BE2C (cell line): ENCODE measurements at regions not wholly inside any gene's neighbourhood (a gene's known extent, or its start where the extent isn't known, plus 50 kb on each side); places are given as distances from the start of the nearest gene placed in this dataset.

Experiments used
- DNase-seq: peaks from one replicate; pipeline ENCODE4 v3.0.0-alpha.2; 2020
- H3K27me3 ChIP-seq: fragments of 250-450 bp; sonication (Bioruptor Pico); 2 replicates; pipeline ENCODE4 v1.5.1; 2020; ENCODE audit warnings: mild to moderate bottlenecking
- H3K36me3 ChIP-seq: fragments of 250-450 bp; sonication (Bioruptor Pico); 2 replicates; pipeline ENCODE4 v1.5.1; 2020; ENCODE audit warnings: mild to moderate bottlenecking
- H3K4me1 ChIP-seq: fragments of 250-450 bp; sonication (Bioruptor Pico); 2 replicates; pipeline ENCODE4 v1.5.1; 2020
- H3K4me3 ChIP-seq: 2 replicates; pipeline ENCODE4 v1.5.1; 2011; ENCODE audit warnings: low read depth, low read length
- H3K9me3 ChIP-seq: fragments of 250-450 bp; sonication (Bioruptor Pico); 2 replicates; pipeline ENCODE4 v1.5.1; 2020
- TF ChIP-seq, protein P1 (sequence below): IDR thresholded peaks from 2 replicates; pipeline ENCODE4 v1.5.1; 2012; ENCODE audit warnings: mild to moderate bottlenecking, low read depth, low read length

DNA sequence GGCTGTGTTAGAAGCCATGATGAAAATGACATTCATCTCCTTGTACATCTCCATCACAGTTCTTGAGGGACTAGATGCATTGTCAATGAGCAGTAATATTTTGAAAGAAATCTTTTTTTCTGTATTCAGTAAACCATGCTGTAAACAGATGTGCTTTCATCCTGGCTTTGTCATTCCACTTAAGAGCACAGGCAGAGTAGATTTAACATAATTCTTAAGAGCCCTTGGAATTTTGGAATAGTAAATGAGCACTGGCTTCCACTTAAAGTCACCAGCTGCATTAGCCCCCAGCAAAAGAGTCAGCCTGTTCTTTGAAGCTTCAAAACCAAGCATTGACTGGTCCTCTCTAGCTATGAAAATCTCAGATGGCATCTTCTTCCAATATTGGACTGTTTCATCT, 197.8 kb upstream of the HDDC2 start:
- Histone ChIP-seq H3K4me3 (no peak overlapping the region), H3K27me3 (no peaks in the 10 kb centered on the region), H3K36me3 (no peaks in the 10 kb centered on the region), H3K4me1 (no peaks in the 10 kb centered on the region), H3K9me3 (no peaks in the 10 kb centered on the region)
- TF ChIP-seq, protein P1, sequence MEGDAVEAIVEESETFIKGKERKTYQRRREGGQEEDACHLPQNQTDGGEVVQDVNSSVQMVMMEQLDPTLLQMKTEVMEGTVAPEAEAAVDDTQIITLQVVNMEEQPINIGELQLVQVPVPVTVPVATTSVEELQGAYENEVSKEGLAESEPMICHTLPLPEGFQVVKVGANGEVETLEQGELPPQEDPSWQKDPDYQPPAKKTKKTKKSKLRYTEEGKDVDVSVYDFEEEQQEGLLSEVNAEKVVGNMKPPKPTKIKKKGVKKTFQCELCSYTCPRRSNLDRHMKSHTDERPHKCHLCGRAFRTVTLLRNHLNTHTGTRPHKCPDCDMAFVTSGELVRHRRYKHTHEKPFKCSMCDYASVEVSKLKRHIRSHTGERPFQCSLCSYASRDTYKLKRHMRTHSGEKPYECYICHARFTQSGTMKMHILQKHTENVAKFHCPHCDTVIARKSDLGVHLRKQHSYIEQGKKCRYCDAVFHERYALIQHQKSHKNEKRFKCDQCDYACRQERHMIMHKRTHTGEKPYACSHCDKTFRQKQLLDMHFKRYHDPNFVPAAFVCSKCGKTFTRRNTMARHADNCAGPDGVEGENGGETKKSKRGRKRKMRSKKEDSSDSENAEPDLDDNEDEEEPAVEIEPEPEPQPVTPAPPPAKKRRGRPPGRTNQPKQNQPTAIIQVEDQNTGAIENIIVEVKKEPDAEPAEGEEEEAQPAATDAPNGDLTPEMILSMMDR: no peak
- DNase-seq: no peak

DNA sequence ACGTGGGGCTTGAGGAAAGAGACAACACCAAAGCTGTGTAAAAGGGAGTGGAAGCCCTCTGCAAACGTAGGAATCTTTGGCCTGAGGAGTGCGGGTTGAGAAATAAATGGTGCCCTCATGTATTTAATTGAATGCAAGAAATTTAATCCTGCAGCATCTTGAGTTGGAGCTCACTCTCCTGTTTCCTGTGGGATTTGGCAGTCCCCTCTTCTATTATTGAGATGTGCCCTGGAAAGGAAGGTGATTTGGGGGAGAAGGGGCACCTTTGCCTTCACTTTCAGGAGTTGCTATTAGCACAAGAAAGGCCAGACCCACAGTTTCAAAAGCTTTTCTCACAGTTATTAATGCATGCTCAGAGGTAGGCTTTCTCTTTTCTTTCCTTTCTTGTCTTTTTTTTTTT, 201.4 kb upstream of the HDDC2 start:
- Histone ChIP-seq H3K36me3 (no peaks in the 10 kb centered on the region), H3K27me3 (no peaks in the 10 kb centered on the region; the same call in 1 of the 2 replicates), H3K4me1 (no peaks in the 10 kb centered on the region), H3K4me3 (no peak overlapping the region), H3K9me3 (no peaks in the 10 kb centered on the region)
- no peak for DNase-seq
- TF ChIP-seq, protein P1: no peak

DNA sequence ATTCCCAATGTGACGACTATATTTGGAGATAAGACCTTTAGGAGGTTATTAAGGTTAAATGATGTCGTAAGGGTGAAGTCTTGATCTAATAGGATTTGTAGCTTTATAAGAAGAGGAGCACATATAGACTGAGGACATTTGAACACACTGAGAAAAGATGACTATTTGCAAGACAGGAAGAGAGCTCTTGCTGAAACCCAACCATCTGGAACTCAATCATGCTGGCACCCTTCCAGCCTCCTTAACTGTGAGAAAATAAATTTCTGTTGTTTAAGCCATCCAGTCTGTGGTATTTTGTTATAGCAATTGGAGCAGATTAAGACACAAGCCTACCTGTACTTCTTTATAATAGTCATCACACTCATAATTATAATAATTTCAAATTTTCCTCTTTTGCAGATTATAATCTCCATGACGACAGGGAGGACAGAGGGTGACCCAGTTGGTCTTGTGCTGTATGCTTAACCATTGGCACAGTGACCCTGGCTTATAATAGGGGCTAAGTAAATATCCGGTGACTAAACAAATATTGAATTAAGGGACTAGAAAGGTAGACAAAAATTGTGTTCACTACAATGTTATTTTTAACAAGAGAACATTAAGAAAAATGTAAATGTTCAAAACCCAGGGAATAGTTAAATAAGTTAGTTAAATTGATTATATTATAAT, 206.4 kb upstream of the HDDC2 start:
- Histone ChIP-seq H3K27me3 (no peaks in the 10 kb centered on the region; the same call in 1 of the 2 replicates), H3K36me3 (no peaks in the 10 kb centered on the region), H3K4me1 (no peaks in the 10 kb centered on the region), H3K9me3 (no peaks in the 10 kb centered on the region), H3K4me3 (no peak overlapping the region)
- DNase-seq: peak; percentile 12
- TF ChIP-seq, protein P1: no peak

DNA sequence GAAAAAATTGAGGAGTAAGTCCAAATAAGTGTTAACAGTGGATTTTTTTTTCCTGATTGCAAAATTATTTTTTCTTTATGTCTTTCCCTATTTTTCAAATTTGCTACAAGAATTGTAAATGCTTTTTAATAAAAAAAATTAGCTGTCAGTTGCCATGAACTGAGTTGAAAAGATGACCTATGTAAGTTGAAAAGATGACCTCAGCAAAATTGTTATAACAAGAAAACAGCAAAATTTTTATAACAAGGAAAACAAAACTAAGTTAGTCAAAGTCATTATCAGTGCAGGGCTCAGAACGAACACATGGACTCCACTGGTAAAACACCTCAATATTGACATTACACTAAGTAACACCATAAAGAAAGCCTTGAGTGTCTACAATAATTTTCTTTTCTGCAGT, 207.0 kb upstream of the HDDC2 start:
- DNase-seq: no peak
- Histone ChIP-seq H3K36me3 (no peaks in the 10 kb centered on the region), H3K9me3 (no peaks in the 10 kb centered on the region), H3K4me1 (no peaks in the 10 kb centered on the region), H3K27me3 (no peaks in the 10 kb centered on the region; the same call in 1 of the 2 replicates), H3K4me3 (no peak overlapping the region)
- TF ChIP-seq, protein P1: no peak

DNA sequence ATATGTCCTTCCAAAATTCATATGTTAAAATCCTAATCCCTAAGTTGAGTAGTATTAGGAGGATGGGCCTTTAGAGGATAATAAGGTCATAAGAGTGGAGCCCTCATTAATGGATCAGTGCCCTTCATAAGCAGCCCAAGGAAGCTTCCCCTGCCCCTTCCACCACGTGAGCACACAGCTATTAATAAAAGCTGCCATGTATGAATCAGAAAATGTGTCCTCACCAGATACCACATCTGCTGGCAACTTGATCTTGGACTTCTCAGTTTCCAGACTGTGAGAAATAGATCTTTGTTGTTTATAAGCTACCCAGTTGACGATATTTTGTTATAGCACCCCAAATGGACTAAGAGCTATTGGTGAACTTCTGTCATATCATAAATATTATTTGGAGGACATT, 207.7 kb upstream of the HDDC2 start:
- TF ChIP-seq, protein P1: no peak
- Histone ChIP-seq H3K27me3 (no peaks in the 10 kb centered on the region; the same call in 1 of the 2 replicates), H3K36me3 (no peaks in the 10 kb centered on the region), H3K4me3 (no peak overlapping the region), H3K9me3 (no peaks in the 10 kb centered on the region), H3K4me1 (no peaks in the 10 kb centered on the region)
- DNase-seq: no peak

DNA sequence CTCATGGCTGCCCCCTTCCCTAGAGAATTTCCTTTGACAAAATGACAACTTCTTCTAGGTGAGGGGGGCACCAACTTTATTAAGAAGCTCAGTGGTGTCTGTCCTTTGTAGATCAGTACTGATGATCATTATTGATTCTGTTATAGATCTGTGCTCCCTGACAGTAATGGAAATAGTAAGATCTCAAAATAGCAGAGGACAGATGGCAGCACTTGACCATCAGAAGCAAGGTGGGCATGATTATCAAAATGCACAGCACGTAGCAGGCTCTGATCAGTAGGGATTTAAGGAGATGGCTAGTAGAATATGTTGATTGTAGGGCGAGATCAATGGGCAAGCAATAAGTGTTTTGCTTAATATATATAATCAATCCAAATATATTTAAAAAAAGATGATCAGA, 208.6 kb upstream of the HDDC2 start:
- no peaks in the 10 kb centered on the region for H3K36me3 ChIP-seq
- no peaks in the 10 kb centered on the region; the same call in 1 of the 2 replicates for H3K27me3 ChIP-seq
- no peak overlapping the region for H3K4me3 ChIP-seq
- DNase-seq: no peak
- TF ChIP-seq, protein P1: no peak
- no peaks in the 10 kb centered on the region for H3K4me1 ChIP-seq
- no peaks in the 10 kb centered on the region for H3K9me3 ChIP-seq
